WI38 (cell line): ENCODE measurements at regions not wholly inside any gene's neighbourhood (a gene's known extent, or its start where the extent isn't known, plus 50 kb on each side); places are given as distances from the start of the nearest gene placed in this dataset.

Experiments used
- H3K4me3 ChIP-seq: 2 replicates; pipeline ENCODE4 v1.5.1; 2011; ENCODE audit warnings: low read depth, mild to moderate bottlenecking, control low read depth, low read length
- TF ChIP-seq, protein P1 (sequence below): IDR thresholded peaks from 2 replicates; pipeline ENCODE4 v1.5.1; 2012; ENCODE audit warnings: low read depth, mild to moderate bottlenecking, control low read depth, low read length

DNA sequence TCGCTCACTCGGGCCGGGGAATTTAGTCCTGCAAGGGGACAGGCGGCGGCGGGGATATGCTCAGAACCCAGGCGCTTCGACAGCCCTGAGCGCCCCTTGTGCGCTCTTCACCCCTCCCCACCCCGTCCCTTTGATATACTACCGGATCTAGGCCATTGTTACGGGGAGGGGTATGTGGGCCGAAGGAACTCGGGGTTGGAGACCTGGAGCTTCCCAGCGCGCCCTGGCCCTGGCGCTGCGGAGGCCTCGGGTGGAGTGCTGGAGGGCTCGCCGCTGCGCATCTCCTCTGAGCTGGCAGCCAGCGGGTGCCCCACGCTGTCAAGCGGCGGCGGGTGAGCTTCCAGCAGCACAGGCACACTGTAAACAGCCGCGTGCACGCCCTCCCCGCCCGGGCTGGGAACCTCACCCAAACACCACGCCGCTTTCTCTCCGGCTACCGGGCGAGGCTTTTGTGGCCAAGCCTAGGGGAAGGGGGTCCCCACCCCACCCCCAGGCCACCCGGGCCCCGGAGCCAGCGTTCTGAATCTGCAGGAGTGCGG is 54.5 kb upstream of the BCOR start:
- no peak overlapping the region for H3K4me3 ChIP-seq
- TF ChIP-seq, protein P1, sequence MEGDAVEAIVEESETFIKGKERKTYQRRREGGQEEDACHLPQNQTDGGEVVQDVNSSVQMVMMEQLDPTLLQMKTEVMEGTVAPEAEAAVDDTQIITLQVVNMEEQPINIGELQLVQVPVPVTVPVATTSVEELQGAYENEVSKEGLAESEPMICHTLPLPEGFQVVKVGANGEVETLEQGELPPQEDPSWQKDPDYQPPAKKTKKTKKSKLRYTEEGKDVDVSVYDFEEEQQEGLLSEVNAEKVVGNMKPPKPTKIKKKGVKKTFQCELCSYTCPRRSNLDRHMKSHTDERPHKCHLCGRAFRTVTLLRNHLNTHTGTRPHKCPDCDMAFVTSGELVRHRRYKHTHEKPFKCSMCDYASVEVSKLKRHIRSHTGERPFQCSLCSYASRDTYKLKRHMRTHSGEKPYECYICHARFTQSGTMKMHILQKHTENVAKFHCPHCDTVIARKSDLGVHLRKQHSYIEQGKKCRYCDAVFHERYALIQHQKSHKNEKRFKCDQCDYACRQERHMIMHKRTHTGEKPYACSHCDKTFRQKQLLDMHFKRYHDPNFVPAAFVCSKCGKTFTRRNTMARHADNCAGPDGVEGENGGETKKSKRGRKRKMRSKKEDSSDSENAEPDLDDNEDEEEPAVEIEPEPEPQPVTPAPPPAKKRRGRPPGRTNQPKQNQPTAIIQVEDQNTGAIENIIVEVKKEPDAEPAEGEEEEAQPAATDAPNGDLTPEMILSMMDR = no peak

DNA sequence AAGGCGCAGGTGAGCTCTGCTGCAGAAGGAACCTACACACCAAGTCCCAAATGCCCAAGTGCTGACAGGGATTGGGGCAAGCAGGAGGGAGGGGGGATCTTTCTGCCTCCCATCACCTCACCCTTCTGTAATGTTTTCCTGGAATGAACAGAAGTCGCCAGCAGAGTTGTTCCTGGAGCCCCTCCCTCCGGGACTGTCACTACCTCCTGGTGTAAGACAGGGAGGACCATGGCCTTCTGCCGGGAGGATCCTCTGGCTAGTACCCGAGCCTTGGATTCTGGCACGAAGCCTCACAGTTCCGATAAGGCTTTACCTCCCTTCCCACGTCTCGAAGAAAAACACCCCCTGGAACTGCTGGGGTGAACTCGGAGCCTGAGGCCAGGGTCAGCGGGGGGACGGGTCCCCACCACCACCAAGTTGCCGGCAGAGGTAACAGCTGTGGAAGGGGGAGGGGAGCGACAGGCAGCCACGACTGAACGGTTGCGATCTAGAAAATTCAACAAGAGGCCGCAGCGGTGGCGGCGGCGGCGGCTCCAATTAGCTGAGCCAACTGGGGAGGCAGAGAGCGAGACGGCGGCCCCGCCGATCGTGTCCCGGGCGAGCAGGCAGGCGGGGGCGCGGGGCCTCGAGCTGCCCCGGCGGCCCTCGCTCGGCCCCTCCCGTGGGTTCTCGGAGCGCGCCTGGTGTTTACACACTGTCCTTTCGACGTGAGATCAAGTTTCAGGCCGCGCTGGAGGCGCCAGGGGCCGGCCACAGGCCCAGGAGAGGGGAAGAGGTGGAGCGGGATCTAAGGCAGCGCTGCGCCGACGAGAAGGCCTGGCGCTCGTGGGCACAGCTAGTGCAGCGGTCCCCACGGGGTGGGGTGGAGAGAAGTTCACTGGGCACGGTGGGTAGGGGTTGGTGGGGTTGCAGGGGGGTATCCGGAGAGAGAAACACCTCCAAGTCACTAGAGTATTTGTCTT is 53.7 kb upstream of the BCOR start:
- H3K4me3 ChIP-seq = no peak overlapping the region
- TF ChIP-seq, protein P1 = no peak

DNA sequence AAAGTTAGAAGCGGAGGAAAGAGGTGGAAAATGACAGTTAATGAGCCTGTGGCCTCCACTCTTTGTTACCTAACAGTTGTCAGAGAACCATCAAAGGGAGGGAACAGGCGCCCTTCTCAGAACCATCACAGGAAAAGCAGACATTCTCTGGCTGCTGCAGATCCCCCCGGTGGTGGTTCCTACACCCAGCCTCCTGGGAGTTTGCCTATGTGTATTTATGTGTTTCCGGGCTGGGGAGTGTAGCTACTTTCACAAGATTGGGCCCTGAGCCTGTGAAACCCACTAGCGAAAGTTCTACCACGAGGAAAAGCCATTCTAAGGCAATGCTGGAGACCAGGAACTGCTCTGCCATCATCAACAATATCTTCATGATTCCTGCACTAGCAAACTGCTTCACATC is 52.7 kb upstream of the BCOR start:
- H3K4me3 ChIP-seq = no peak overlapping the region
- TF ChIP-seq, protein P1 = no peak

DNA sequence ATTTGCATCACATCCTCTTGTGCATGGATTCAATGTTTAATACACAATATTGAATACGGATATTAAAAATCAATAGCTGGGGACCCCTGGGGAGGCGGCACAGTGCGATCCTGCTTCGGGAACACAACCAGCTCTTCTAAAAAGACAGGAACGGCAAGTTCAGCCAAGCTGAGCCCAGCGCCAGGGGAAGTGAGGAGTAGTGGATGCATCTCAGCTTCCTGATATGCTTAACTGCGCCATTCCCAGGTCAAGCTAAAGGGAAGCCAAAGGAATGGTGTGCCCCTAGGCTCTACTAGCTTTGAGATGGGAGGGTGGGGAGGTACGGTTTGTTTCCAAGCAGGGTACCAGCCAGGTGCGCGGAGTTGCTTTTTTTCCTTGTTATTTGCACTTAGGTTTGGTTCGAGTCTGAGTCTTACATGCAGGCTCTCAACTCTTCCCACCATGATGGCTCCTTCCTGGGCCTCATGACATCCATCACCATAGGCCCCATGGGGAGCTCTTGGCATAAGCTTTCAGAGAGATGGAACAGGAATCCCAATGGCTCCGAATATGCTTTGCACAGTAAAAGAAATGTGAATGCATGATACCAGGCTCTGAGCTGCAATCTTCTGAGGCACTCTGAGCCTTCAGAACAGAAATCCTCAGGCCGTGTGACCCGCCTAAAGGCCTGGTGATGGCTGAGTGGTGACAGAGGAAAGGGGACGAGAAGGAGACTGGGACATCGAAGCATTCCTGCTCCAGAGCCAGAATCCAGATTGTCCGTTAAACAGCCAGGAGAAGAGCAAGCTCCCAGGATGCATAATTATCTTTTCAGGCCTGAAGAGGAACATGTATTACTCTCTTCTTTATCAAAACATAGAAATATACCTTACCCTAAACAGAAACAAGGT is 51.8 kb upstream of the BCOR start:
- H3K4me3 ChIP-seq = no peak overlapping the region
- TF ChIP-seq, protein P1 = no peak

DNA sequence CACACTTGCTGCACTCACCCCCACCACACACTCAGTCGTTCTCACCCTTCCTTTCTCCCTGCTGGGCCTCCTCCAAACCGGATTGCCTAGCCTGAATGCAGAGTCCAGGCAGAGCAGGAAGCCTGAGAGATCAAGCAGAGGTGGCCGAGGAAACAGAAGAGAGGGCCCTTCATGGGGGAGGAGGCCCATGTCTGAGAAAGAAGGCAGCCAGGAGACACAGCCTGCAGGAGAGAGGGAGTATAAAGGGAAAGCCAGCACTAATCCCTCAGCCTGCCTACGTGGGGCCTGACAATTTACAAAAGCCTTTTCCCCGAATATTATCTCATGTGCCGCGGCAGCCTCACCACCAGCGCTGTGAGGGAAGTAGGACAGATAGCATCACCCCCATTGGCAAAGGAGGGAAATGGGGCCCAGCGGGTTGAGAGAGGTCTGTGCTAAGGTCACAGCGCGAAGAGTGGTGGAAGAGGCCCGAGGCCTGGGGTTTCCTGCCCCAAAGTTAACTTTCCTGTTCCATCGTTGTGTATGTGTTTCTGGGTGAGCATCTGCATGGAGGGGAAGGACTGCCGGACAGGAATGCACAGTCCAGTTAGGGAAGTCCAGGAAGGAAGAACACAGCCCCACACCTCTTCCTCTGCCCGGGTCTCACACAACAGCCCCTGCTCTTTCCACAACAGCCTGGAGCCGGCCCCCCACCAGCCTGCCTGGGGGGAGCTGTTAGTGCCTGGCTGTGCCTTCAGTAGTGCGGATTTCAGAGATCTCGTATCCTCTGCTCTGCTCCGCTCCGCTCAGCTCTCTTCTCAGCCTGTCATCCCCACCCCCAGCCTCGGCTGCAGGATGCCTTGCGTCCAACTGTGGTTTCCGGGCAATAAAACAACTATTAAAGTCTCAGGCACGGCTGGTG is 50.9 kb upstream of the BCOR start:
- TF ChIP-seq, protein P1 = no peak
- no peak overlapping the region for H3K4me3 ChIP-seq

DNA sequence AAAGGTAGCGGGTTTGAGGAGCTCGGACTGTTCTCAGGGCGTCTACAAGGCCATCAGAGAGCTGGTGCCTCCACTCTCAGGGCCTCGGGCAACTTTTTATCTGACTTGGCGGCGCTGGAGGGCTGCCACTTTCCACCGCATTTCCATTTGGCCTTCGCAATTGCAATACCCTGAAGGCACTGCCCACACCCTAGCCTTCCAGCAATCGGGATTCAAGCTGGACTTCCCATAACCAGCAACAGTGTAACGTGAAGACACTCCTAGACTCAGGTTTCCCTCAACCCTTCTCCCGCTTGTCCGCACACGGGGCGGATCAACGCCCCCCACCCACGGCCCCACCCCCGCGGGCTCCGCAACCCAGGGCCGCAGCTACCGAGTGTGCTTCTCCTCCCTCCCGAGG is 50.2 kb upstream of the BCOR start:
- TF ChIP-seq, protein P1 = no peak
- H3K4me3 ChIP-seq = no peak overlapping the region
